ENCODE measurements at regions not wholly inside any gene's neighbourhood (a gene's known extent, or its start where the extent isn't known, plus 50 kb on each side); places are given as distances from the start of the nearest gene placed in this dataset.

DNA sequence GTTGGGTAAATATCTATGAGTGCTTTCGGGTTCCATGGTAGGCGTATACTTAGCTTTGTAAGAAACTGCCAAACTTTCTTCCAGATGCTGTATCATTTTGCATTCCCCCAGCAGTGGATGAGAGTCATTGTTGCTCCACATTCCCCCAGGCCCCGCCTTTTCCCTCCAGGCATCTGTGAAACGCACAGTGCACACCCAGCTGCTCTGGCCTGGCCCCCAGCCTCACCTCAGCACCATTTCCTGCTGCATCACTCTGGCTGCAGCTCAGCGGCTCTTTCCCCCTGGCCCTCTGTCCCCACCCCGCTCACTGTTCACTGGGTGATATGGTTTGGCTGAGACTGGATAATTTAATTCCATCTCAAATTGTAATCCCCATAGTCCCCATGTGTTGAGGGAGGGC is 76.6 kb upstream of the SPTLC1 start:
- no peak for ATAC-seq (replicated peaks)

GRCh38 chr9:92190536-92190790 is 75.2 kb upstream of the SPTLC1 start:
- no peaks in the 10 kb centered on the region for H3K4me1 Mint-ChIP-seq (ENCODE audit: low read depth in 2 of 2)
- no peak overlapping the region for H3K4me3 Mint-ChIP-seq
- H3K36me3 Mint-ChIP-seq (ENCODE audit: insufficient read depth) = no peaks in the 10 kb centered on the region
- no peak for DNase-seq
- H3K9me3 Mint-ChIP-seq = no peaks in the 10 kb centered on the region
- H3K27ac Mint-ChIP-seq = no peak overlapping the region
- ATAC-seq (replicated peaks) = no peak
- peaks cover 41 to 42% of the 10 kb centered on the region in 2 donors for H3K27me3 Mint-ChIP-seq

More for the DNA sequence above, 76.6 kb upstream of the SPTLC1 start:
- H3K4me1 Mint-ChIP-seq (ENCODE audit: low read depth in 2 of 2) = no peaks in the 10 kb centered on the region
- H3K36me3 Mint-ChIP-seq (ENCODE audit: insufficient read depth) = no peaks in the 10 kb centered on the region
- H3K27me3 Mint-ChIP-seq = peaks cover 40 to 49% of the 10 kb centered on the region in 2 donors
- no peaks in the 10 kb centered on the region for H3K9me3 Mint-ChIP-seq
- no peak overlapping the region for H3K27ac Mint-ChIP-seq
- H3K4me3 Mint-ChIP-seq = no peak overlapping the region
- DNase-seq = no peak

GRCh38 chr9:92189782-92190535 is 74.7 kb upstream of the SPTLC1 start:
- H3K9me3 Mint-ChIP-seq = no peaks in the 10 kb centered on the region
- no peak overlapping the region for H3K27ac Mint-ChIP-seq
- ATAC-seq (replicated peaks) (no peak), DNase-seq (no peak)
- H3K4me3 Mint-ChIP-seq = no peak overlapping the region
- H3K27me3 Mint-ChIP-seq = peaks cover 36 to 38% of the 10 kb centered on the region in 2 donors
- no peaks in the 10 kb centered on the region for H3K4me1 Mint-ChIP-seq (ENCODE audit: low read depth in 2 of 2)
- H3K36me3 Mint-ChIP-seq (ENCODE audit: insufficient read depth) = no peaks in the 10 kb centered on the region

DNA sequence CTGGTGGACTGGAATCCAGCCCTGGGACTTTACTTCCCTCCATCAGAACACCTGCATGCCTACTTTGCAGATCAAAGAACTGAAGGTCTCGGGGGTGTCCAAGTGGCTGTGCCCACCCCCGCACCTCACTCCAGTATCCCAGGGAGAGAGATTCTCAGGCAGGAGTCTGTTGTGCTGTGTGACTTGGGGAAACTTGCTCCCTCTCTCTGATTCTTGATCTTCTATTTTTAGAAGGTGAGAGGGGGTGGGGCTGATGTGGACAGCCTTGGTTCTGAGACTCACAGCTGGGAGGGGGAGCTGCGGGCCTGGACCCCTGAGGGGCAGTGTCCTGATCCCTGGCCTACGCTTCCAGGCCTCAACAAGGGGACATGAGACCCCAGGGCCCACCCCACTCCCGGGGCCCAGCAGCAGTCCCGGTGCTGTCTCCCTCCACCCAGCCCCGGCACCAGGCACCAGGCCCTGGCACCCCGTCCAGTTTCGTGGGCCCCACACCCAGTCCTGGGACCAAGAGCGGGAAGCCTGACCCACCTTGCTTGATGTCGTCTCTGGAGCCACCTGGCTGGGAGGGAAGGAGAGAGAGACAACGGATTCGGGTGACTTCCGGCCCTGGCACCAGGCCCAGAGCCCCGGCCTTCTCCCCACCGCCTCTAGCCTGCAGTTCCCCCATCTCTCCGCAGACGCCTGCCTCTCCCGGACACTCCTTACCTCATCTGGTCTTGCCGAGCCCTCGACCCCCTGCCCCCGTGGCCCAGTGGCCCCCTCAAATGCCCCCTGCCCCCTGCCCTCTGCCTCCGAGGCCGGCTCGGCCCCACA is 74.0 kb upstream of the SPTLC1 start:
- no peaks in the 10 kb centered on the region for H3K4me1 Mint-ChIP-seq (ENCODE audit: low read depth in 2 of 2)
- H3K36me3 Mint-ChIP-seq (ENCODE audit: insufficient read depth) = no peaks in the 10 kb centered on the region
- ATAC-seq (replicated peaks) (no peak), DNase-seq (no peak)
- no peak overlapping the region for H3K27ac Mint-ChIP-seq
- no peak overlapping the region for H3K4me3 Mint-ChIP-seq
- no peaks in the 10 kb centered on the region for H3K9me3 Mint-ChIP-seq
- H3K27me3 Mint-ChIP-seq = peaks cover 38 to 44% of the 10 kb centered on the region in 2 donors

GRCh38 chr9:92187989-92188714 is 72.9 kb upstream of the SPTLC1 start:
- Mint-ChIP-seq H3K27ac (no peak overlapping the region), H3K9me3 (no peaks in the 10 kb centered on the region), H3K27me3 (peaks cover 36 to 41% of the 10 kb centered on the region in 2 donors), H3K4me1 (ENCODE audit: low read depth in 2 of 2) (no peaks in the 10 kb centered on the region), H3K36me3 (ENCODE audit: insufficient read depth) (no peaks in the 10 kb centered on the region), H3K4me3 (no peak overlapping the region)
- DNase-seq (no peak), ATAC-seq (replicated peaks) (no peak)

DNA sequence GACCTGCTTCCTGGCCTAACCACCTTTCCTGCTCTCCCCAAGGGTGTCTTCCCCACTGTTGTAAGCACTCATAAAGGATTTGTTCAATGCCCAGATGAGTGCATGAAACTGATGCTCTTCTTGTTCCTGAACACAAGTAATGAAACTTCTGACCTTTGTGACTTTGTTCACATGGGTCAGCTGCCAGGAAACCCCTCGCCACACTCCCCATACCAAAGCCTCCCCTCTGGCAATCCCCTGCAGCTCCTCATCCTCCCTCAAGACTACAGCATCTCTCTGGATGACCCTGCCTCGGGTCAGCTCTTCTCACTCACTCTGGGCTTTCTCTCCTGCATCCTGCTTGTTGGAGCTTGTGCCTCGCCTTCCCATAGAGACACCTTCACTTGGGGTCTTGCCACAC is 72.2 kb upstream of the SPTLC1 start:
- H3K4me1 Mint-ChIP-seq (ENCODE audit: low read depth in 2 of 2) = no peaks in the 10 kb centered on the region
- DNase-seq (no peak), ATAC-seq (replicated peaks) (no peak)
- no peaks in the 10 kb centered on the region for H3K9me3 Mint-ChIP-seq
- H3K36me3 Mint-ChIP-seq (ENCODE audit: insufficient read depth) = no peaks in the 10 kb centered on the region
- H3K27ac Mint-ChIP-seq = no peak overlapping the region
- H3K4me3 Mint-ChIP-seq = no peak overlapping the region
- peaks cover 28 to 34% of the 10 kb centered on the region in 2 donors for H3K27me3 Mint-ChIP-seq

- Mint-ChIP-seq H3K9me3 (no peaks in the 10 kb centered on the region), H3K27me3 (peaks cover 22 to 27% of the 10 kb centered on the region in 2 donors), H3K4me1 (ENCODE audit: low read depth in 2 of 2) (no peaks in the 10 kb centered on the region), H3K27ac (no peak overlapping the region), H3K4me3 (no peak overlapping the region), H3K36me3 (ENCODE audit: insufficient read depth) (no peaks in the 10 kb centered on the region)
- DNase-seq (no peak), ATAC-seq (replicated peaks) (no peak)
Measured at GRCh38 chr9:92186631-92187030, 71.4 kb upstream of the SPTLC1 start.

- Mint-ChIP-seq H3K27me3 (peaks cover 23 to 27% of the 10 kb centered on the region in 2 donors), H3K27ac (no peak overlapping the region), H3K9me3 (no peaks in the 10 kb centered on the region), H3K36me3 (ENCODE audit: insufficient read depth) (no peaks in the 10 kb centered on the region), H3K4me3 (no peak overlapping the region), H3K4me1 (ENCODE audit: low read depth in 2 of 2) (no peaks in the 10 kb centered on the region)
- no peak for ATAC-seq (replicated peaks)
- DNase-seq = no peak
Measured at GRCh38 chr9:92185681-92186080, 70.5 kb upstream of the SPTLC1 start.

- no peaks in the 10 kb centered on the region for H3K9me3 Mint-ChIP-seq
- DNase-seq (no peak), ATAC-seq (replicated peaks) (no peak)
- no peak overlapping the region for H3K4me3 Mint-ChIP-seq
- H3K27ac Mint-ChIP-seq = no peak overlapping the region
- H3K4me1 Mint-ChIP-seq (ENCODE audit: low read depth in 2 of 2) = no peaks in the 10 kb centered on the region
- no peaks in the 10 kb centered on the region for H3K36me3 Mint-ChIP-seq (ENCODE audit: insufficient read depth)
- peaks cover 24 to 27% of the 10 kb centered on the region in 2 donors for H3K27me3 Mint-ChIP-seq
Measured at GRCh38 chr9:92185096-92185495, 69.9 kb upstream of the SPTLC1 start.

DNA sequence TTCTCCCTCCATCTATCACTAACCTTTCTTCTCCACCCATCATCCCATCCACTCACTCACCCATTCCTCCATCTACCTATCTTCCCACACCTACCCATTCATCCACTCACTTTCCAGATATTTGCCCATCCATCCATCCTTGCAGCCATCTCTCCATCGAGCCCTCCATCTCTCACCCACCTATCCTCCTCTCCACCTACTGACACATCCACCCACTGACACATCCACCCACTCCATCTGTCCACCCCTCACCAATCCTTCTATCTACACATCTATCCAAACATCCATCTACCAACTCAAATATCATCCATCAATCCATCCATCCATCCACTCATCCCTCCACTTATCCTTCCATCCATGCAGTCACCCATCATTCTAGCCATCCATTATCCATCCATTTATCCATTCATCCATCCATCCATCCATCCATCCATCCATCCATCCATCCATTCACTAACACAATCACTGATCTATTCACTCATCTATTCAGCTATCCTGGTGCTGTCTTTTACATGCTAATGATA is 68.9 kb upstream of the SPTLC1 start:
- no peak for ATAC-seq (replicated peaks)
- H3K36me3 Mint-ChIP-seq (ENCODE audit: insufficient read depth) = no peaks in the 10 kb centered on the region

GRCh38 chr9:92183449-92183848 is 68.2 kb upstream of the SPTLC1 start:
- no peak for ATAC-seq (replicated peaks)
- Mint-ChIP-seq H3K27me3 (peaks cover 27 to 31% of the 10 kb centered on the region in 2 donors), H3K4me3 (no peak overlapping the region), H3K36me3 (ENCODE audit: insufficient read depth) (no peaks in the 10 kb centered on the region), H3K9me3 (no peaks in the 10 kb centered on the region), H3K27ac (no peak overlapping the region), H3K4me1 (ENCODE audit: low read depth in 2 of 2) (no peaks in the 10 kb centered on the region)
- no peak for DNase-seq

More for the DNA sequence above, 68.9 kb upstream of the SPTLC1 start:
- Mint-ChIP-seq H3K9me3 (no peaks in the 10 kb centered on the region), H3K27ac (no peak overlapping the region), H3K4me3 (no peak overlapping the region), H3K27me3 (peaks cover 27 to 30% of the 10 kb centered on the region in 2 donors), H3K4me1 (ENCODE audit: low read depth in 2 of 2) (no peaks in the 10 kb centered on the region)
- DNase-seq = no peak

- ATAC-seq (replicated peaks) (no peak), DNase-seq (no peak)
Measured at GRCh38 chr9:92181296-92181695, 66.1 kb upstream of the SPTLC1 start.

DNA sequence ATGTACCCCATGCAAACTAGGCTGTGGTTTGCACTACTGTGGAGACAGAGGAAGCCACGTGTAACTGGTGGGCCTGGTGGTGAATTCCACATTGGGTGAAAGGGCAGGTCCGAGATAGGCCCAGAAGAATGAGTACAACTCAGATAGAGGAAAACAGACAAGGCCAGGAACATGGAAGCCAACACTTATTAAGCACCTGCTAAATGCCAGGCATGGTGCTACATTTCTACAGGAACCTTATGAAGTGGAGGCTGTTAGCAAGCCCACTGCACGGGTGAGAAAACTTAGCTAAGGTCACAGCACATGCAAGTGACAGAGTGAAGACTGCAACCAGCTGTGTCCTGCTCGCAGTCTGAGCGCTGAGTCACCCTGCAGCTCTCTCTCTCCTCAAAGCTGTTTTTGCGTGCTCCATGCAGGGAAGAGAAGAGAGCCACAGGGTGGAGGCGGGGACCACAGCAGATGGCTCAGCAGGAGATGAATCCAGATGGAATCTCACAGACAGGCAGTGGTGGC is 65.5 kb upstream of the SPTLC1 start:
- H3K27ac Mint-ChIP-seq = no peak overlapping the region

More at GRCh38 chr9:92181296-92181695, 66.1 kb upstream of the SPTLC1 start:
- Mint-ChIP-seq H3K9me3 (no peaks in the 10 kb centered on the region), H3K27me3 (peaks cover 14 to 31% of the 10 kb centered on the region in 2 donors), H3K27ac (no peak overlapping the region), H3K36me3 (ENCODE audit: insufficient read depth) (no peaks in the 10 kb centered on the region), H3K4me3 (no peak overlapping the region), H3K4me1 (ENCODE audit: low read depth in 2 of 2) (no peaks in the 10 kb centered on the region)

More for the DNA sequence above, 65.5 kb upstream of the SPTLC1 start:
- Mint-ChIP-seq H3K4me3 (no peak overlapping the region), H3K9me3 (no peaks in the 10 kb centered on the region), H3K27me3 (peaks cover 14 to 31% of the 10 kb centered on the region in 2 donors), H3K4me1 (ENCODE audit: low read depth in 2 of 2) (no peaks in the 10 kb centered on the region), H3K36me3 (ENCODE audit: insufficient read depth) (no peaks in the 10 kb centered on the region)
- no peak for DNase-seq
- no peak for ATAC-seq (replicated peaks)

All from effector memory CD8-positive, alpha-beta T cell (primary cell).